RWPE2 (cell line): ENCODE measurements at regions not wholly inside any gene's neighbourhood (a gene's known extent, or its start where the extent isn't known, plus 50 kb on each side); places are given as distances from the start of the nearest gene placed in this dataset.
A peak's percentile ranks its signal among the peaks of the same experiment; 100 is the strongest.

ENCODE experiments used
- ATAC-seq: fragments of 200-7000 bp; cut with Tn5 transposase; 3 replicates; pipeline ENCODE4 v1.9.1; 2021; ENCODE audit warnings: low read depth
- DNase-seq: peaks from one replicate; pipeline ENCODE4 v3.0.0-alpha.2; 2020; ENCODE audit warnings: low spot score
- H3K27ac ChIP-seq: fragments of 450-650 bp; 2 replicates; pipeline ENCODE4 v1.5.1; 2017; ENCODE audit warnings: mild to moderate bottlenecking; ENCODE audit not compliant: poor library complexity, severe bottlenecking
- H3K27me3 ChIP-seq: fragments of 250-450 bp; sonication (Bioruptor Pico); 2 replicates; pipeline ENCODE4 v1.5.1; 2021; ENCODE audit warnings: mild to moderate bottlenecking, moderate library complexity; ENCODE audit not compliant: insufficient read depth, poor library complexity, severe bottlenecking
- H3K36me3 ChIP-seq: fragments of 250-450 bp; sonication (Bioruptor Pico); 2 replicates; pipeline ENCODE4 v1.5.1; 2020; ENCODE audit warnings: low read depth, mild to moderate bottlenecking, moderate library complexity
- H3K4me1 ChIP-seq: fragments of 250-450 bp; sonication (Bioruptor Pico); 2 replicates; pipeline ENCODE4 v1.5.1; 2021; ENCODE audit warnings: mild to moderate bottlenecking, moderate library complexity; ENCODE audit not compliant: insufficient read depth, poor library complexity, severe bottlenecking
- H3K4me3 ChIP-seq: fragments of 250-450 bp; sonication (Bioruptor Pico); 2 replicates; pipeline ENCODE4 v1.5.1; 2021; ENCODE audit warnings: mild to moderate bottlenecking, moderate library complexity; ENCODE audit not compliant: severe bottlenecking
- H3K9me3 ChIP-seq: fragments of 250-450 bp; sonication (Bioruptor Pico); 2 replicates; pipeline ENCODE4 v1.5.1; 2021; ENCODE audit warnings: mild to moderate bottlenecking, moderate library complexity; ENCODE audit not compliant: severe bottlenecking
- TF ChIP-seq, protein P1 (sequence below): fragments of 450-650 bp; IDR thresholded peaks from one replicate; pipeline ENCODE4 v1.5.1; 2017; ENCODE audit warnings: mild to moderate bottlenecking, moderate library complexity; ENCODE audit not compliant: poor library complexity, severe bottlenecking

DNA sequence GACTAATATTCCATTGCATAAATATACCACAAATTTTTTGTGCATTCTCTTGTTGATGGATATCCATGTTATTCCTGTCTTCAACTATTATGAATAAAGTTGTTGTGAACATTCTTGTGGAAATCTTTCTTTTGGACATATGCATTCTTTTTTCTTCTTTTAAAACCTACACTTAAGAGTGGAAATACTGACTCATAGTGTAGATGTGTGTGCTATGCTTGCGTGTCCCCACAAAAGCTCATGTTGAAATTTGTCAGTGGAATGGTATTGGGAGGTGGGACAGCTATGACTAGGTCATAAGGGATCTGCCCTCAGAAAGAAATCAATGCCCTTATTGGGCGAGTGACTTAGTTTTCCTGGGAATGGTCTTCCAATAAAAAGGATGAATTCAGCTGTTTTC lies 203.6 kb upstream of the PRSS58 start:
- Histone ChIP-seq H3K27me3 (no peaks in the 10 kb centered on the region), H3K36me3 (no peaks in the 10 kb centered on the region), H3K4me3 (no peak overlapping the region), H3K27ac (no peak overlapping the region), H3K4me1 (peaks cover 7% of the 10 kb centered on the region), H3K9me3 (no peaks in the 10 kb centered on the region)
- no peak for DNase-seq
- TF ChIP-seq, protein P1, sequence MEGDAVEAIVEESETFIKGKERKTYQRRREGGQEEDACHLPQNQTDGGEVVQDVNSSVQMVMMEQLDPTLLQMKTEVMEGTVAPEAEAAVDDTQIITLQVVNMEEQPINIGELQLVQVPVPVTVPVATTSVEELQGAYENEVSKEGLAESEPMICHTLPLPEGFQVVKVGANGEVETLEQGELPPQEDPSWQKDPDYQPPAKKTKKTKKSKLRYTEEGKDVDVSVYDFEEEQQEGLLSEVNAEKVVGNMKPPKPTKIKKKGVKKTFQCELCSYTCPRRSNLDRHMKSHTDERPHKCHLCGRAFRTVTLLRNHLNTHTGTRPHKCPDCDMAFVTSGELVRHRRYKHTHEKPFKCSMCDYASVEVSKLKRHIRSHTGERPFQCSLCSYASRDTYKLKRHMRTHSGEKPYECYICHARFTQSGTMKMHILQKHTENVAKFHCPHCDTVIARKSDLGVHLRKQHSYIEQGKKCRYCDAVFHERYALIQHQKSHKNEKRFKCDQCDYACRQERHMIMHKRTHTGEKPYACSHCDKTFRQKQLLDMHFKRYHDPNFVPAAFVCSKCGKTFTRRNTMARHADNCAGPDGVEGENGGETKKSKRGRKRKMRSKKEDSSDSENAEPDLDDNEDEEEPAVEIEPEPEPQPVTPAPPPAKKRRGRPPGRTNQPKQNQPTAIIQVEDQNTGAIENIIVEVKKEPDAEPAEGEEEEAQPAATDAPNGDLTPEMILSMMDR, result no peak
- peak; percentile 56; the same call in 2 of the 3 replicates for ATAC-seq

DNA sequence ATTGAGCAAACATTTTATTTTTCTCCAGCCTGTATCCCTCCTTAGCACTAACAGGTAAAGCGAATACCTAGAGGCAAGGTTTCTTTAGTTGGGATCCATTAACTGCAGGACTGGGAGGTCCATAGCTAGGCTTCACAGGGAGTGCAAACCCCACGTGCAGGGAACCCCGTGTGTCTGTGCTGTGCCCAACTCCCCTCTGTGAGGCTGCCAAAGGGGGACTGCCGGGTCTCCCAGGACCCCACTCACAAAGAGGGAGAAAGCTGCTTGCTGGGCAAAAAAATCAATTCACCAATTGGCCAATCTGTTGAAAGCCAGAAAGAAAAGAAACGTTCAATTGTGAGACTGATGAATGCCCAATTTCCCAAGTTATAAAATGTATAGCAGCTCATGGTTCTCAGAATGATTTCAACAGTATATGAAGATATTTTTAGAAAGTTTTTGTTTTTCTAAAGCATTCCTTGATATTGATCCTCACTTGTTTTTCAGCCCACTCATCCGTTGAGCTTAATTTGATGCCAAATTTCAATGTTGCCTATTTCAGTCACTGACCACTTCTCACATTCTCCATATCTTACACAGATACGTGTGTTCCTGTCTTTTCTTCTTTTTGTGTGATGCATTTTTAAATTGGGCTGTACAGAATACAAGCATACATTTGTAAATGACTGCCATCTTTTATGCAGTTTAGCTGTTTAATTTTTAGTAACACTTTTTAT lies 202.7 kb upstream of the PRSS58 start:
- TF ChIP-seq, protein P1, result no peak
- no peak for ATAC-seq
- H3K27ac ChIP-seq, result no peak overlapping the region
- no peaks in the 10 kb centered on the region for H3K36me3 ChIP-seq
- no peak overlapping the region for H3K4me3 ChIP-seq
- H3K9me3 ChIP-seq, result no peaks in the 10 kb centered on the region
- H3K27me3 ChIP-seq, result no peaks in the 10 kb centered on the region
- DNase-seq, result no peak
- H3K4me1 ChIP-seq, result peaks cover 7% of the 10 kb centered on the region

DNA sequence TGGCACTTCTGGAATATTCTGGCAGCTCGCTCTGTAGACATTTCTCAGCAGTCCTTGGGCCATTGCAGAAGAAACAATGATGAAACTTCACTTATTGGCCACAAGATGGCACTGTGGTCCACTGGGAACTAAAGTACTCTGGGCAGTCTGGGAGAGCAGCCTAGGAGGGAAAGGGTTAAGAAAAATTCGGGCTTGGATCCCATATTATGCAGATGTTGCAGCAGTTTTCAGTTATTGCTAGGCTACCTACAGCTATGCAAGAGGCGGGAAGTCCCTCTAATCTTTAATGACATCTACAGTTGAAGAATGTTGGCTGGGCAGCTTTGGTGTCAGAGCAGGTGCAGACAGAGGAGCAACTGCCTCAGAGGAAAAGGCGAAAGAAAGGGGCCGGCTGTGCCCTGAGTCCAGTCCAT lies 201.7 kb upstream of the PRSS58 start:
- no peak overlapping the region for H3K4me3 ChIP-seq
- H3K27me3 ChIP-seq, result no peaks in the 10 kb centered on the region
- H3K4me1 ChIP-seq, result peaks cover 7% of the 10 kb centered on the region
- TF ChIP-seq, protein P1, result peak; percentile 84
- peak; percentile 82 for ATAC-seq
- DNase-seq, result no peak
- no peaks in the 10 kb centered on the region for H3K36me3 ChIP-seq
- H3K9me3 ChIP-seq, result no peaks in the 10 kb centered on the region
- no peak overlapping the region for H3K27ac ChIP-seq

DNA sequence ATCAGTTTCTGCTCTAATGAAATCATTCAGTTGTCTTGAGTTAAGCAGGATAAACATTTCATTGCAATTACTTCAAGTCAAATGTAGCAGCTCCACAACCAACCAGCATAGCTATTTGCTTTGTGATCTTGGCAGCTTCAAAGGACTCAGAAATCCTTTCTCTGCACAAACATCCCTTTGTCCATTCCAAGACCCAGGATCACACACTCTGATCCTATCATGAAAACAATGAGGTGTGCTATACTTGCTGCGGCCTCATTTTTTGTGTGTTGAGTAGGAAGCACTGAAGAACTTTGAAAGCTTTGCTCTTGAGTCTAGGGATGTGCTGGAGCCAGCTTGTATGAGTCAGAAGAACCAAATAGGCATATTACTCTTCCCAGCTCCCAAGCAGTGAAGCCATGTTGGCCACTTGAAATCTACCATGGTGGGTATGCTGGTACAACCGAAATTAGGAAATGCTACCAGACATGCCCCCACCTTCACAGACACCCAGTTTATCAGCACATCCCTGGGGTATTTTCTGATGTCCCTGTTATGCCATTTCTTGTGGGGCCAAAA lies 199.4 kb upstream of the PRSS58 start:
- Histone ChIP-seq H3K36me3 (no peaks in the 10 kb centered on the region), H3K27ac (no peak overlapping the region), H3K9me3 (no peaks in the 10 kb centered on the region), H3K4me1 (peaks cover 7% of the 10 kb centered on the region), H3K27me3 (no peaks in the 10 kb centered on the region), H3K4me3 (no peak overlapping the region)
- TF ChIP-seq, protein P1, result no peak
- DNase-seq (no peak), ATAC-seq (no peak)

DNA sequence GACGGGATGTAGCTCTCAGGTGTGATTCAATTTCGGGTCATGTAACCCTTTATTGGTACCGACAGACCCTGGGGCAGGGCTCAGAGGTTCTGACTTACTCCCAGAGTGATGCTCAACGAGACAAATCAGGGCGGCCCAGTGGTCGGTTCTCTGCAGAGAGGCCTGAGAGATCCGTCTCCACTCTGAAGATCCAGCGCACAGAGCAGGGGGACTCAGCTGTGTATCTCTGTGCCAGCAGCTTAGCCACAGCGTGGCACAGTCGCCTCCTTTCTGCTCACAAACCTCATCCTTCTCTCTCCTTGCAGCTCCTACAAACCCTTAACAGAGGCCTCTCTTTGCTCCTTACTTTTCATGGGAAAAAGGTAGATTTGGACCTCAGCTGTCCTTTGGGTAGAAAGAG lies 197.5 kb upstream of the PRSS58 start:
- TF ChIP-seq, protein P1, result no peak
- Histone ChIP-seq H3K4me1 (no peaks in the 10 kb centered on the region), H3K9me3 (no peaks in the 10 kb centered on the region), H3K36me3 (no peaks in the 10 kb centered on the region), H3K27ac (no peak overlapping the region), H3K4me3 (no peak overlapping the region), H3K27me3 (no peaks in the 10 kb centered on the region)
- DNase-seq (no peak), ATAC-seq (no peak)
